LNCaP clone FGC (cell line): ENCODE measurements at regions not wholly inside any gene's neighbourhood (a gene's known extent, or its start where the extent isn't known, plus 50 kb on each side); places are given as distances from the start of the nearest gene placed in this dataset.
"Not testable (repeated sequence)": the region's sequence is repeated elsewhere in the genome, so short reads cannot be mapped to it uniquely, and the experiment has no call there.

Experiments
- DNase-seq: peaks from one replicate; pipeline ENCODE4 v3.0.0-alpha.2; 2011; ENCODE audit warnings: low read depth
- H3K4me3 ChIP-seq: 2 replicates; pipeline ENCODE4 v1.5.1; 2011; ENCODE audit warnings: mild to moderate bottlenecking, low read depth, low read length, control low read depth
- CTCF ChIP-seq: IDR thresholded peaks from 2 replicates; pipeline ENCODE4 v1.5.1; 2012; ENCODE audit warnings: mild to moderate bottlenecking; ENCODE audit not compliant: control insufficient read depth, insufficient read depth; ENCODE audit errors: extremely low read depth

- no peak for DNase-seq
- no peak overlapping the region for H3K4me3 ChIP-seq
- TF ChIP-seq CTCF: no peak
Measured at GRCh38 chr4:163701916-163702315, 207.4 kb downstream of the TMA16 start.

- no peak overlapping the region for H3K4me3 ChIP-seq
- no peak for DNase-seq
- no peak for TF ChIP-seq CTCF
Measured at GRCh38 chr4:163702736-163703135, 208.2 kb downstream of the TMA16 start.

- H3K4me3 ChIP-seq: no peak overlapping the region
- no peak for TF ChIP-seq CTCF
- DNase-seq: no peak
Measured at GRCh38 chr4:163703251-163703650, 208.8 kb downstream of the TMA16 start.

GRCh38 chr4:163707873-163708272 lies 213.4 kb downstream of the TMA16 start:
- H3K4me3 ChIP-seq: no peak overlapping the region
- DNase-seq: no peak
- no peak for TF ChIP-seq CTCF

- H3K4me3 ChIP-seq: no peak overlapping the region
- TF ChIP-seq CTCF: no peak
- no peak for DNase-seq
Measured at GRCh38 chr4:163709601-163710000, 215.1 kb downstream of the TMA16 start.

GRCh38 chr4:163710158-163710557 lies 215.7 kb downstream of the TMA16 start:
- no peak for TF ChIP-seq CTCF
- no peak overlapping the region for H3K4me3 ChIP-seq
- no peak for DNase-seq

GRCh38 chr4:163724495-163724894 lies 230.0 kb downstream of the TMA16 start:
- DNase-seq: not testable (repeated sequence)

GRCh38 chr4:163726641-163727040 lies 232.2 kb downstream of the TMA16 start:
- TF ChIP-seq CTCF: no peak
- no peak for DNase-seq
- H3K4me3 ChIP-seq: no peak overlapping the region

More at GRCh38 chr4:163724495-163724894, 230.0 kb downstream of the TMA16 start:
- not testable (repeated sequence) for H3K4me3 ChIP-seq
